ENCODE measurements at regions not wholly inside any gene's neighbourhood (a gene's known extent, or its start where the extent isn't known, plus 50 kb on each side); places are given as distances from the start of the nearest gene placed in this dataset.

DNA sequence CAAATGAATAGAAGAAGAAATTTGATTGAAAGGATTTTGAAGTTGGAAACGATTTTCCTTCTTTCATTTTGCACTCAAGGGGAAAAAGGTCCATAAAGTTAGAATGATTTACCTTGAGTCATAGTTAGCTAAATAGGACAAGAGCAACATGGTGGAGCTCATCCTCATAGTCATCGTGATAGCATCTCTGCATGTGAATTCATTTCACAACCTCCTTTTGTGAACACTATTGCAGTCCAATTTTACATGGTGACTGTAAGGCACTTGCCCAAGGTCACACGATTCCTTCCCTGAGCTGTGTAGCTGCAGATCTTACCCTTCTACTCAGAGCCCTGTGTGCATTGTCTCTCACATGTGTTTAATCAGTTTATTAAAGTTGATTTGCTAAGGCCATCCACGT is 359.8 kb upstream of the C2CD4B start:
- Histone ChIP-seq H3K79me2 (ENCODE audit: control insufficient read depth, insufficient read depth, low read length) (no peaks in the 10 kb centered on the region), H3K9me1 (ENCODE audit: control insufficient read depth, extremely low read depth, insufficient read depth, low read length) (no peaks in the 10 kb centered on the region), H3K27me3 (ENCODE audit: control insufficient read depth, extremely low read depth, insufficient read depth, low read length) (no peaks in the 10 kb centered on the region), H2AFZ (ENCODE audit: control insufficient read depth, low read length) (no peak overlapping the region), H3K9ac (ENCODE audit: control insufficient read depth, extremely low read depth, insufficient read depth, low read length) (no peak overlapping the region), H3K4me3 (ENCODE audit: control insufficient read depth in 2 of 3, extremely low read depth in 1 of 3, insufficient read depth in 2 of 3, low read depth in 1 of 3, low read length in 3 of 3) (no peak overlapping the region), H3K36me3 (ENCODE audit: control insufficient read depth in 2 of 2, extremely low read depth in 1 of 2, insufficient read depth in 2 of 2, low read length in 2 of 2) (no peaks in the 10 kb centered on the region), H3K4me1 (ENCODE audit: control insufficient read depth, extremely low read depth, insufficient read depth, low read length) (no peaks in the 10 kb centered on the region), H3K9me3 (ENCODE audit: control insufficient read depth, low read depth, low read length) (no peaks in the 10 kb centered on the region), H3K27ac (ENCODE audit: control insufficient read depth, insufficient read depth, low read length) (no peak overlapping the region), H3K4me2 (ENCODE audit: control insufficient read depth, extremely low read depth, insufficient read depth, low read depth, low read length) (no peak overlapping the region), H4K20me1 (ENCODE audit: control insufficient read depth, extremely low read depth, insufficient read depth, low read length) (no peaks in the 10 kb centered on the region)
- TF ChIP-seq, protein P1, sequence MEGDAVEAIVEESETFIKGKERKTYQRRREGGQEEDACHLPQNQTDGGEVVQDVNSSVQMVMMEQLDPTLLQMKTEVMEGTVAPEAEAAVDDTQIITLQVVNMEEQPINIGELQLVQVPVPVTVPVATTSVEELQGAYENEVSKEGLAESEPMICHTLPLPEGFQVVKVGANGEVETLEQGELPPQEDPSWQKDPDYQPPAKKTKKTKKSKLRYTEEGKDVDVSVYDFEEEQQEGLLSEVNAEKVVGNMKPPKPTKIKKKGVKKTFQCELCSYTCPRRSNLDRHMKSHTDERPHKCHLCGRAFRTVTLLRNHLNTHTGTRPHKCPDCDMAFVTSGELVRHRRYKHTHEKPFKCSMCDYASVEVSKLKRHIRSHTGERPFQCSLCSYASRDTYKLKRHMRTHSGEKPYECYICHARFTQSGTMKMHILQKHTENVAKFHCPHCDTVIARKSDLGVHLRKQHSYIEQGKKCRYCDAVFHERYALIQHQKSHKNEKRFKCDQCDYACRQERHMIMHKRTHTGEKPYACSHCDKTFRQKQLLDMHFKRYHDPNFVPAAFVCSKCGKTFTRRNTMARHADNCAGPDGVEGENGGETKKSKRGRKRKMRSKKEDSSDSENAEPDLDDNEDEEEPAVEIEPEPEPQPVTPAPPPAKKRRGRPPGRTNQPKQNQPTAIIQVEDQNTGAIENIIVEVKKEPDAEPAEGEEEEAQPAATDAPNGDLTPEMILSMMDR (optimal IDR thresholded peaks at IDR 0.05 in 1 of 3, IDR thresholded peaks at IDR 0.05 in 1 of 3, conservative IDR thresholded peaks at IDR 0.05 in 1 of 3; ENCODE audit: extremely low read depth in 1 of 3, insufficient read depth in 2 of 3, low read length in 3 of 3): no peak
- TF ChIP-seq EZH2 (IDR thresholded peaks at IDR 0.05; ENCODE audit: low read length): no peak
- DNase-seq (ENCODE audit: low read depth, low spot score) (no peak), FAIRE-seq (no peak)
- dilution Hi-C loops (cut with MboI; ENCODE audit: extremely low pct_ligation_motif_present, low sequenced_read_pairs): no loop called here

DNA sequence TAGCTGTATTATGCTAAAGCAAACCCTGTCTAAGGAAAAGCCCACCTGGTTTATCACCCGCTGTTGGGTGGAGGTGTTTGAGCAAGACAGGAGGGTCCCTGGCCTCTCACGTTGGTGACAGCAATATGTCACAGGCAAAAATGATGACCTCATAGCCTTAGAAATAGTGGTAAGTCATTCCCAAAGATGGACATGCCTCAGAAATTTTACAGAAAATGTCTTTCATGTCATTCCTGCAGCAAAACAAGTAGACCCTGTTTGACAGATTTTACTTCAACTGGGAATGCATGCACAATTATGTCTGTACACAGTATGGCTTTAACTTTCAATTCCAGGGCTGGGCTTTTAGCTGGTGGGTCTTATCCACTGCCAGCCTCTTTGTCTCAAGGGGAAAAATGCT is 362.3 kb upstream of the C2CD4B start:
- H2AFZ ChIP-seq (ENCODE audit: control insufficient read depth, low read length): no peak overlapping the region

More for the DNA sequence above, 362.3 kb upstream of the C2CD4B start:
- no peak overlapping the region for H3K4me3 ChIP-seq (ENCODE audit: control insufficient read depth in 2 of 3, extremely low read depth in 1 of 3, insufficient read depth in 2 of 3, low read depth in 1 of 3, low read length in 3 of 3)
- DNase-seq (ENCODE audit: low read depth, low spot score): no peak
- no peaks in the 10 kb centered on the region for H4K20me1 ChIP-seq (ENCODE audit: control insufficient read depth, extremely low read depth, insufficient read depth, low read length)
- no peak overlapping the region for H3K27ac ChIP-seq (ENCODE audit: control insufficient read depth, insufficient read depth, low read length)
- dilution Hi-C loops (cut with MboI; ENCODE audit: extremely low pct_ligation_motif_present, low sequenced_read_pairs): no loop called here
- no peak overlapping the region for H3K9ac ChIP-seq (ENCODE audit: control insufficient read depth, extremely low read depth, insufficient read depth, low read length)
- no peaks in the 10 kb centered on the region for H3K9me3 ChIP-seq (ENCODE audit: control insufficient read depth, low read depth, low read length)
- no peaks in the 10 kb centered on the region for H3K79me2 ChIP-seq (ENCODE audit: control insufficient read depth, insufficient read depth, low read length)
- FAIRE-seq: no peak
- no peak overlapping the region for H3K4me2 ChIP-seq (ENCODE audit: control insufficient read depth, extremely low read depth, insufficient read depth, low read depth, low read length)
- H3K27me3 ChIP-seq (ENCODE audit: control insufficient read depth, extremely low read depth, insufficient read depth, low read length): no peaks in the 10 kb centered on the region
- no peaks in the 10 kb centered on the region for H3K9me1 ChIP-seq (ENCODE audit: control insufficient read depth, extremely low read depth, insufficient read depth, low read length)
- H3K4me1 ChIP-seq (ENCODE audit: control insufficient read depth, extremely low read depth, insufficient read depth, low read length): no peaks in the 10 kb centered on the region
- no peak for TF ChIP-seq EZH2 (IDR thresholded peaks at IDR 0.05; ENCODE audit: low read length)
- TF ChIP-seq, protein P1 (optimal IDR thresholded peaks at IDR 0.05 in 1 of 3, IDR thresholded peaks at IDR 0.05 in 1 of 3, conservative IDR thresholded peaks at IDR 0.05 in 1 of 3; ENCODE audit: extremely low read depth in 1 of 3, insufficient read depth in 2 of 3, low read length in 3 of 3): no peak
- no peaks in the 10 kb centered on the region for H3K36me3 ChIP-seq (ENCODE audit: control insufficient read depth in 2 of 2, extremely low read depth in 1 of 2, insufficient read depth in 2 of 2, low read length in 2 of 2)

Data from keratinocyte (primary cell).